ENCODE measurements at regions not wholly inside any gene's neighbourhood (a gene's known extent, or its start where the extent isn't known, plus 50 kb on each side); places are given as distances from the start of the nearest gene placed in this dataset.

GRCh38 chr11:80167766-80168165, 726.9 kb upstream of the TENM4 start:
- DNase-seq, result no peak

GRCh38 chr11:80165744-80166143, 724.9 kb upstream of the TENM4 start:
- no peak for DNase-seq

GRCh38 chr11:80163441-80163840, 722.6 kb upstream of the TENM4 start:
- DNase-seq, result no peak

GRCh38 chr11:80163011-80163410, 722.2 kb upstream of the TENM4 start:
- no peak for DNase-seq

- DNase-seq, result no peak
Observed at GRCh38 chr11:80162387-80162786, 721.6 kb upstream of the TENM4 start.

- no peak for DNase-seq
Observed at GRCh38 chr11:80157447-80157846, 716.6 kb upstream of the TENM4 start.

- no peak for DNase-seq
Observed at GRCh38 chr11:80156062-80156461, 715.2 kb upstream of the TENM4 start.

- DNase-seq, result peak; percentile 87 to 97
Observed at GRCh38 chr11:80155412-80156017, 714.7 kb upstream of the TENM4 start.

GRCh38 chr11:80146232-80146631, 705.4 kb upstream of the TENM4 start:
- peak; percentile 94 to 95 for DNase-seq

- DNase-seq, result peak; percentile 95 to 98
Observed at GRCh38 chr11:80144897-80145594, 704.2 kb upstream of the TENM4 start.

GRCh38 chr11:80136991-80137390, 696.2 kb upstream of the TENM4 start:
- DNase-seq, result no peak

GRCh38 chr11:80129396-80129795, 688.6 kb upstream of the TENM4 start:
- no peak for DNase-seq

GRCh38 chr11:80122211-80122610, 681.4 kb upstream of the TENM4 start:
- DNase-seq, result no peak

- DNase-seq, result peak; percentile 77 to 83
Observed at GRCh38 chr11:80118073-80118472, 677.2 kb upstream of the TENM4 start.

GRCh38 chr11:80116796-80117195, 676.0 kb upstream of the TENM4 start:
- no peak for DNase-seq

- DNase-seq, result no peak
Observed at GRCh38 chr11:80109652-80110051, 668.8 kb upstream of the TENM4 start.

- no peak for DNase-seq
Observed at GRCh38 chr11:80109031-80109430, 668.2 kb upstream of the TENM4 start.

- no peak for DNase-seq
Observed at GRCh38 chr11:80107415-80107814, 666.6 kb upstream of the TENM4 start.

GRCh38 chr11:80104191-80104590, 663.4 kb upstream of the TENM4 start:
- DNase-seq, result no peak

- DNase-seq, result no peak
Observed at GRCh38 chr11:80103142-80103859, 662.5 kb upstream of the TENM4 start.

GRCh38 chr11:80097146-80097545, 656.3 kb upstream of the TENM4 start:
- no peak for DNase-seq

- no peak for DNase-seq
Observed at GRCh38 chr11:80096736-80097135, 655.9 kb upstream of the TENM4 start.

- DNase-seq, result no peak
Observed at GRCh38 chr11:80086496-80087055, 645.7 kb upstream of the TENM4 start.

GRCh38 chr11:80085563-80085962, 644.7 kb upstream of the TENM4 start:
- peak in 1 of 2 experiments; percentile 66 for DNase-seq

Measured in NCI-H526 (cell line).